ENCODE measurements at regions not wholly inside any gene's neighbourhood (a gene's known extent, or its start where the extent isn't known, plus 50 kb on each side); places are given as distances from the start of the nearest gene placed in this dataset.

DNA sequence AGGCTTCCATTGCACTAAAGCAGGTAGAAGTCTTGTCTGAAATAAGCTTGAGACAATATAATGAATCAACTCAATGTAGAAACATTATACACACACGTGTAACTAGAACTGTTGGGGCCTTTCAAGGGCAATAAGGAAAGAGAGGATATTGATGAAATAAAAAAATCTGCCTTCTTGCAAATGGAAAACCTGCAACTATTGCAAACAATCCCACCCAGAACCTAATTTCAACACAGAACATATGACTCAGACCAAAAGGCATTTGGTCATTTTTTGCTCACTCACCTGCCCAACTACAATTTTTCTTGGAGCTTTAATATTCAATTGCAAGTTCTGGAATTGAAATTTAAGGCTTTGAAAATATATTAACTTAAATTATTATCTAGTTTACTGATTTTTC lies 900.1 kb downstream of the TTLL7 start:
- Mint-ChIP-seq H3K36me3 (ENCODE audit: unreplicated experiment) (no peaks in the 10 kb centered on the region), H3K27ac (ENCODE audit: unreplicated experiment) (no peak overlapping the region)

DNA sequence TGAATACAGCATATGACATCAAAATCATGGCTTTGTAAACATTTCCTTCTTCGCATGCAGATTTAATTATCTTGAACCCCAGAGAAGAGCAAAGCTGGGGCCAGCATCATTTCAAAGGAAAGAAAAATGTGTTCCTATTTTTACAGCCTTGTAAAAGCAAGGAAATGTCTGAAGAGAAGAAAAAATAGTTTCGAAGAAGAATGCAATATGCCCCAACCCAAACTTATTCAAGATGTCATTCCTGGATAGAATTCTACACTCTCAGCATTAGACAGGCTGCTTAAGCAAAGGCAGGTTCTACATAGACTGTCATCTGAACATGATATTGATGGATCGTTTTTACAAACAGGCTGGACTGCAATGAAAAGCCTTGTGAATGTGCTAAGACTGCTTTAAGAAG lies 900.8 kb downstream of the TTLL7 start:
- DNase-seq (ENCODE audit: extremely low spot score, unreplicated experiment) = no peak
- peaks cover 3% of the 10 kb centered on the region for H3K9me3 Mint-ChIP-seq (ENCODE audit: unreplicated experiment)
- peaks cover under 1% of the 10 kb centered on the region for H3K4me1 Mint-ChIP-seq (ENCODE audit: unreplicated experiment)

More for the DNA sequence above, 900.1 kb downstream of the TTLL7 start:
- peaks cover 5% of the 10 kb centered on the region for H3K4me1 Mint-ChIP-seq (ENCODE audit: unreplicated experiment)
- H3K4me3 Mint-ChIP-seq (ENCODE audit: unreplicated experiment) = no peak overlapping the region
- H3K9me3 Mint-ChIP-seq (ENCODE audit: unreplicated experiment) = no peaks in the 10 kb centered on the region
- no peak for DNase-seq (ENCODE audit: extremely low spot score, unreplicated experiment)
- TF ChIP-seq, protein P1, sequence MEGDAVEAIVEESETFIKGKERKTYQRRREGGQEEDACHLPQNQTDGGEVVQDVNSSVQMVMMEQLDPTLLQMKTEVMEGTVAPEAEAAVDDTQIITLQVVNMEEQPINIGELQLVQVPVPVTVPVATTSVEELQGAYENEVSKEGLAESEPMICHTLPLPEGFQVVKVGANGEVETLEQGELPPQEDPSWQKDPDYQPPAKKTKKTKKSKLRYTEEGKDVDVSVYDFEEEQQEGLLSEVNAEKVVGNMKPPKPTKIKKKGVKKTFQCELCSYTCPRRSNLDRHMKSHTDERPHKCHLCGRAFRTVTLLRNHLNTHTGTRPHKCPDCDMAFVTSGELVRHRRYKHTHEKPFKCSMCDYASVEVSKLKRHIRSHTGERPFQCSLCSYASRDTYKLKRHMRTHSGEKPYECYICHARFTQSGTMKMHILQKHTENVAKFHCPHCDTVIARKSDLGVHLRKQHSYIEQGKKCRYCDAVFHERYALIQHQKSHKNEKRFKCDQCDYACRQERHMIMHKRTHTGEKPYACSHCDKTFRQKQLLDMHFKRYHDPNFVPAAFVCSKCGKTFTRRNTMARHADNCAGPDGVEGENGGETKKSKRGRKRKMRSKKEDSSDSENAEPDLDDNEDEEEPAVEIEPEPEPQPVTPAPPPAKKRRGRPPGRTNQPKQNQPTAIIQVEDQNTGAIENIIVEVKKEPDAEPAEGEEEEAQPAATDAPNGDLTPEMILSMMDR (IDR thresholded peaks at IDR 0.05) = no peak
- H3K27me3 Mint-ChIP-seq (ENCODE audit: unreplicated experiment) = no peaks in the 10 kb centered on the region

GRCh38 chr1:83097715-83098114 lies 901.2 kb downstream of the TTLL7 start:
- no peaks in the 10 kb centered on the region for H3K4me1 Mint-ChIP-seq (ENCODE audit: unreplicated experiment)
- H3K36me3 Mint-ChIP-seq (ENCODE audit: unreplicated experiment) = peaks cover 2% of the 10 kb centered on the region
- H3K9me3 Mint-ChIP-seq (ENCODE audit: unreplicated experiment) = peaks cover 3% of the 10 kb centered on the region
- no peak overlapping the region for H3K4me3 Mint-ChIP-seq (ENCODE audit: unreplicated experiment)
- TF ChIP-seq, protein P1 (IDR thresholded peaks at IDR 0.05) = no peak
- no peak overlapping the region for H3K27ac Mint-ChIP-seq (ENCODE audit: unreplicated experiment)
- no peaks in the 10 kb centered on the region for H3K27me3 Mint-ChIP-seq (ENCODE audit: unreplicated experiment)
- DNase-seq (ENCODE audit: extremely low spot score, unreplicated experiment) = no peak

More for the DNA sequence above, 900.8 kb downstream of the TTLL7 start:
- peaks cover 2% of the 10 kb centered on the region for H3K36me3 Mint-ChIP-seq (ENCODE audit: unreplicated experiment)
- no peak overlapping the region for H3K4me3 Mint-ChIP-seq (ENCODE audit: unreplicated experiment)
- H3K27ac Mint-ChIP-seq (ENCODE audit: unreplicated experiment) = no peak overlapping the region
- H3K27me3 Mint-ChIP-seq (ENCODE audit: unreplicated experiment) = no peaks in the 10 kb centered on the region
- TF ChIP-seq, protein P1 (IDR thresholded peaks at IDR 0.05) = no peak

- Mint-ChIP-seq H3K27me3 (ENCODE audit: unreplicated experiment) (no peaks in the 10 kb centered on the region), H3K4me3 (ENCODE audit: unreplicated experiment) (no peak overlapping the region), H3K9me3 (ENCODE audit: unreplicated experiment) (peaks cover 3% of the 10 kb centered on the region), H3K36me3 (ENCODE audit: unreplicated experiment) (peaks cover 2% of the 10 kb centered on the region), H3K27ac (ENCODE audit: unreplicated experiment) (no peak overlapping the region), H3K4me1 (ENCODE audit: unreplicated experiment) (no peaks in the 10 kb centered on the region)
- TF ChIP-seq, protein P1 (IDR thresholded peaks at IDR 0.05) = no peak
- no peak for DNase-seq (ENCODE audit: extremely low spot score, unreplicated experiment)
These were observed 903.4 kb downstream of the TTLL7 start for GRCh38 chr1:83095570-83095969.

- Mint-ChIP-seq H3K4me3 (ENCODE audit: unreplicated experiment) (no peak overlapping the region), H3K36me3 (ENCODE audit: unreplicated experiment) (peaks cover 2% of the 10 kb centered on the region), H3K27ac (ENCODE audit: unreplicated experiment) (no peak overlapping the region), H3K4me1 (ENCODE audit: unreplicated experiment) (peaks cover 9% of the 10 kb centered on the region), H3K9me3 (ENCODE audit: unreplicated experiment) (peaks cover 3% of the 10 kb centered on the region), H3K27me3 (ENCODE audit: unreplicated experiment) (no peaks in the 10 kb centered on the region)
- DNase-seq (ENCODE audit: extremely low spot score, unreplicated experiment) = no peak
- TF ChIP-seq, protein P1 (IDR thresholded peaks at IDR 0.05) = no peak
These were observed 908.7 kb downstream of the TTLL7 start for GRCh38 chr1:83090195-83090594.

All from osteocyte (in vitro differentiated cells).